ENCODE measurements at regions not wholly inside any gene's neighbourhood (a gene's known extent, or its start where the extent isn't known, plus 50 kb on each side); places are given as distances from the start of the nearest gene placed in this dataset.

DNA sequence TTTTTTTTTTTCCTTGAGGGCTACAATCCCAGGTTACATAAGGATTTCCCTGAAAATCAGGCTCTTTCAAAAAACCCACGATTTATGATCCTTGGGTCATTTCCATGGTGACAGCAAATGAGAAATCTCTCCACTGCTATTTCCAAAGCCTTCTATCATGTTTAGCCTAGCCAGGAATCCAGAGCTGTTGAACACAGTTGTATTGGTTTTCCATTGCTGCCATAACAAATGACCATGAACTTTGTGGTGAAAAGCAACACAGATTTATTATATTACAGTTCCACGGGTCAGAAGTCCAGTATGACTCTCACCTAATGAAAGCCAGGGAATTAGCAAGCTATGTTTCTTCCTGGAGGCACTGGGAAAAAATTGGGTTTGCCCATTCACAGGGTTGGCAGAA, 106.6 kb downstream of the MAF start:
- TF ChIP-seq, protein P1, sequence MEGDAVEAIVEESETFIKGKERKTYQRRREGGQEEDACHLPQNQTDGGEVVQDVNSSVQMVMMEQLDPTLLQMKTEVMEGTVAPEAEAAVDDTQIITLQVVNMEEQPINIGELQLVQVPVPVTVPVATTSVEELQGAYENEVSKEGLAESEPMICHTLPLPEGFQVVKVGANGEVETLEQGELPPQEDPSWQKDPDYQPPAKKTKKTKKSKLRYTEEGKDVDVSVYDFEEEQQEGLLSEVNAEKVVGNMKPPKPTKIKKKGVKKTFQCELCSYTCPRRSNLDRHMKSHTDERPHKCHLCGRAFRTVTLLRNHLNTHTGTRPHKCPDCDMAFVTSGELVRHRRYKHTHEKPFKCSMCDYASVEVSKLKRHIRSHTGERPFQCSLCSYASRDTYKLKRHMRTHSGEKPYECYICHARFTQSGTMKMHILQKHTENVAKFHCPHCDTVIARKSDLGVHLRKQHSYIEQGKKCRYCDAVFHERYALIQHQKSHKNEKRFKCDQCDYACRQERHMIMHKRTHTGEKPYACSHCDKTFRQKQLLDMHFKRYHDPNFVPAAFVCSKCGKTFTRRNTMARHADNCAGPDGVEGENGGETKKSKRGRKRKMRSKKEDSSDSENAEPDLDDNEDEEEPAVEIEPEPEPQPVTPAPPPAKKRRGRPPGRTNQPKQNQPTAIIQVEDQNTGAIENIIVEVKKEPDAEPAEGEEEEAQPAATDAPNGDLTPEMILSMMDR (IDR thresholded peaks at IDR 0.05): no peak
- TF ChIP-seq POLR2A (IDR thresholded peaks at IDR 0.05): no peak

Measured in body of pancreas (tissue), 4 donors.